Effector memory CD8-positive, alpha-beta T cell (primary cell): ENCODE measurements at regions not wholly inside any gene's neighbourhood (a gene's known extent, or its start where the extent isn't known, plus 50 kb on each side); places are given as distances from the start of the nearest gene placed in this dataset.

ENCODE experiments used
- ATAC-seq: fragments of 150-1000 bp; cut with Tn5 transposase; replicated peaks from 2 replicates; pipeline ENCODE4 v1.10.0; 2021; ENCODE audit warnings: mild to moderate bottlenecking, moderate library complexity
- DNase-seq, 3 experiments: peaks; one replicate each; pipeline ENCODE4 v3.0.0; 2021
- H3K27ac Mint-ChIP-seq, 2 donors: one replicate each; pipeline ENCODE4 v1.8.0; 2022; ENCODE audit warnings: mild to moderate bottlenecking in 2 of 2, mixed read lengths in 2 of 2, moderate library complexity in 2 of 2
- H3K27me3 Mint-ChIP-seq, 2 donors: one replicate each; pipeline ENCODE4 v1.8.0; 2022; ENCODE audit warnings: mixed read lengths in 2 of 2
- H3K36me3 Mint-ChIP-seq: one replicate; pipeline ENCODE4 v1.8.0; 2022; ENCODE audit warnings: mild to moderate bottlenecking, moderate library complexity, mixed read lengths; ENCODE audit not compliant: insufficient read depth
- H3K4me1 Mint-ChIP-seq, 2 donors: one replicate each; pipeline ENCODE4 v1.8.0; 2022; ENCODE audit warnings: low read depth in 2 of 2, mixed read lengths in 2 of 2
- H3K4me3 Mint-ChIP-seq, 2 donors: one replicate each; pipeline ENCODE4 v1.8.0; 2022; ENCODE audit warnings: mild to moderate bottlenecking in 2 of 2, mixed read lengths in 2 of 2, moderate library complexity in 2 of 2
- H3K9me3 Mint-ChIP-seq, 2 donors: one replicate each; pipeline ENCODE4 v1.8.0; 2022; ENCODE audit warnings: mixed read lengths in 2 of 2

GRCh38 chr1:209231476-209232156, 351.9 kb upstream of the CAMK1G start:
- ATAC-seq: no peak

GRCh38 chr1:209232197-209232596, 351.3 kb upstream of the CAMK1G start:
- Mint-ChIP-seq H3K36me3 (no peaks in the 10 kb centered on the region), H3K4me3 (no peak overlapping the region)

More at GRCh38 chr1:209231476-209232156, 351.9 kb upstream of the CAMK1G start:
- H3K27ac Mint-ChIP-seq: no peak overlapping the region
- no peaks in the 10 kb centered on the region for H3K36me3 Mint-ChIP-seq
- peaks cover 0 to 4% of the 10 kb centered on the region in 2 donors for H3K9me3 Mint-ChIP-seq
- peaks cover 5 to 8% of the 10 kb centered on the region in 2 donors for H3K27me3 Mint-ChIP-seq
- no peak for DNase-seq
- no peaks in the 10 kb centered on the region for H3K4me1 Mint-ChIP-seq
- no peak overlapping the region for H3K4me3 Mint-ChIP-seq

DNA sequence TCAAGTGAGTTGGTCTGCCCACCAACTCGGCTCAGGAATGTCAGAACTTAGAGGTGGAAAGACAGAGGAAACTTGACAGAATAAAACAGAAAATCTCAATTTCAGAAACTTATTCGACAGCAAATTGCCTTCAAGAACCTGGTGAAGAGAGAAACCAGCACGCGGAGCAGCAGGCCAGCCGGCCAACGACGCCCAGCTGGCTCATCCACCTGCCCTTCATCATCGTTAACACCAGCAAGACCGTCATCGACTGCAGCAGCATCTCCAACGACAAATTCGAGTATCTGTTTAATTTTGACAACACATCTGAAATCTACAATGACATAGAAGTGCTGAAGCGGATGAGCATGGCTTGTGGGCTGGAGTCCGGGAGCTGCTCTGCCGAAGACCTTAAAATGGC, 350.8 kb upstream of the CAMK1G start:
- no peak for ATAC-seq
- H3K9me3 Mint-ChIP-seq: peaks cover 0 to 4% of the 10 kb centered on the region in 2 donors
- H3K4me3 Mint-ChIP-seq: no peak overlapping the region
- peaks cover 5 to 8% of the 10 kb centered on the region in 2 donors for H3K27me3 Mint-ChIP-seq
- no peaks in the 10 kb centered on the region for H3K36me3 Mint-ChIP-seq
- no peak overlapping the region for H3K27ac Mint-ChIP-seq
- DNase-seq: no peak
- H3K4me1 Mint-ChIP-seq: no peaks in the 10 kb centered on the region

More at GRCh38 chr1:209232197-209232596, 351.3 kb upstream of the CAMK1G start:
- H3K27me3 Mint-ChIP-seq: peaks cover 5 to 8% of the 10 kb centered on the region in 2 donors
- ATAC-seq: no peak
- no peak for DNase-seq
- H3K4me1 Mint-ChIP-seq: no peaks in the 10 kb centered on the region
- peaks cover 0 to 4% of the 10 kb centered on the region in 2 donors for H3K9me3 Mint-ChIP-seq
- H3K27ac Mint-ChIP-seq: no peak overlapping the region

DNA sequence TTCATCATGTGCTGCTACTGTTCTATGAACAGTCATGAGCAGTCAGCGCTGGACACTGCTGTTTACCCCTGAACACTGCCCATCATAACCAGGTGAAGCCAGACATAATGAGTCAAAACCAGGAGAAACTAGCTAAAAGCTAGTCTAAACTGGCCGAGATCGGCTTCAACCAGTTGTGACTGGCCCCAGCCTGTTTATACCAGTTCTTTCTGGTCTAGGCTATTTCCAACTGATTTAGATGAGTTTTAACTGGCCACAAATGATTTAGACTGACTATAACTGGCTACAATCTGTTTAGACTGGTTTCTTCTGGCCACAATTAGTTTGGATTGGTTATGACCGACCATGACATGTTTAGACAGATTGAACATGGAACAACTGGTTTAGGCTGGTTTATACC, 348.3 kb upstream of the CAMK1G start:
- Mint-ChIP-seq H3K36me3 (no peaks in the 10 kb centered on the region), H3K27me3 (peaks cover 5 to 8% of the 10 kb centered on the region in 2 donors), H3K27ac (no peak overlapping the region), H3K4me3 (no peak overlapping the region), H3K4me1 (no peaks in the 10 kb centered on the region), H3K9me3 (peaks cover 0 to 3% of the 10 kb centered on the region in 2 donors)
- DNase-seq (no peak), ATAC-seq (no peak)

- Mint-ChIP-seq H3K27ac (no peak overlapping the region), H3K9me3 (no peaks in the 10 kb centered on the region), H3K36me3 (no peaks in the 10 kb centered on the region), H3K4me3 (no peak overlapping the region), H3K4me1 (no peaks in the 10 kb centered on the region), H3K27me3 (peaks cover 6% of the 10 kb centered on the region in 2 donors)
- DNase-seq: no peak
- ATAC-seq: no peak
Observed at GRCh38 chr1:209238356-209238755, 345.2 kb upstream of the CAMK1G start.

DNA sequence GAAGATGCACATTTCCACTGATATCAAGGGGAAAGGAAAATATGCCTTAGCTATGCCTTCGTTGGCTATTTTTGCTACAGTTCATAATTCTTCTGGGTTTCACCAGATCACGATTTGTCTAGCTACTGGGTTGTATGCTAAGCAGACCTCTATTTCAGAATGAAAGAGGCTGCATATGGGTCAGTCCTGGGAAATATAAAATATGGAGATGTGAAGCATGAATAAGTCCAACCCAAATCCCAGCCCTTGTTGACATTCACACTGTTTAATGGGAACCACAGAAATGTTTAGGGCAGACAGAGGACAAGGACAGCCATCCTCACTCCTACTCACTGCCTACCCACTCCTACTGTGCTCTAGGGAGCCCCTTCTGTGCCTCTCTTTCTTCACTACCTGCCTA, 343.2 kb upstream of the CAMK1G start:
- Mint-ChIP-seq H3K36me3 (no peaks in the 10 kb centered on the region), H3K4me1 (no peaks in the 10 kb centered on the region), H3K27ac (no peak overlapping the region), H3K9me3 (no peaks in the 10 kb centered on the region), H3K27me3 (peaks cover 6 to 12% of the 10 kb centered on the region in 2 donors), H3K4me3 (no peak overlapping the region)
- DNase-seq (no peak), ATAC-seq (no peak)

DNA sequence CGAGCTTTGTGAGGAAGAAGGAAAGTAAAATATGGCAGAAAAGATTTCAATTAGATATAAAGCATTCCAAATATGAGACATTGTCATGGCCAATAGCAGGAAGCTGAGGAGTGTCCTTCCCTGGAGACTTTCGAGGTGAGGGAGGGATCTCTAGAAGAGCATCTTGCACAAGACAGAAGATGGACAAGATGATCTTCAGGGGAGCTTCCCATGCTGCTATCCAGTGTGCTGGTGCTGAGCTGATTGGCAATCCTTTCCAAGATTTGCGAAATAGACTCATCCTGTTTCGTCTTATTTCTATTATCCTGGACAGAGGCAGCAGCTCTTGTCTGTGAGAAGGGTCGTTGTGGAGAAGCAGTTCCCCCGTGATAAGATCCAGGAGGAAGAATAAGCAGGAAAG, 342.0 kb upstream of the CAMK1G start:
- no peak overlapping the region for H3K4me3 Mint-ChIP-seq
- H3K9me3 Mint-ChIP-seq: no peaks in the 10 kb centered on the region
- peaks cover 6 to 16% of the 10 kb centered on the region in 2 donors for H3K27me3 Mint-ChIP-seq
- ATAC-seq (no peak), DNase-seq (no peak)
- H3K27ac Mint-ChIP-seq: no peak overlapping the region
- H3K4me1 Mint-ChIP-seq: no peaks in the 10 kb centered on the region
- H3K36me3 Mint-ChIP-seq: no peaks in the 10 kb centered on the region

- Mint-ChIP-seq H3K36me3 (no peaks in the 10 kb centered on the region), H3K4me3 (no peak overlapping the region), H3K27me3 (peaks cover 0 to 7% of the 10 kb centered on the region in 2 donors), H3K4me1 (no peaks in the 10 kb centered on the region), H3K9me3 (no peaks in the 10 kb centered on the region), H3K27ac (no peak overlapping the region)
- DNase-seq (peak; percentile 9 to 35 (median 35)), ATAC-seq (peak; percentile 37)
Observed at GRCh38 chr1:209248649-209249279, 334.8 kb upstream of the CAMK1G start.

DNA sequence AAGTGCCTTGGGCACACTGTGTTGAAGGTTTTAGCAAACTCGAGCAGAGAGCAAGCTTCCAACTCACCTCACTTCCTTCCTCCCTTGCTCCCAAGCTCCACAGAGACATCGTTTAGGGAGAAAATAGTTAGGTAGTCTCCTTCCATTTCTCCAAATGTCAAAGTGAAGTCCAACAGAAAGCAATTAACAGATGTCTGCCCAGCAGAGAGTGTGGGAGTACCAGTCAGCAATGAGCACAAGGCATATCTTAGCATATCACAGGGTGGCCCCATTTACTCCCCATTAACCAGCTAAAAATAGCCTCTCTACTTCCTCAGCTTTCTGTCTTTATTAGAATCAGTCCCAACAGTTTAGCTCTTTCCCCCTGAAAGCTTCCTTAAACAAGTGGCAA, 334.2 kb upstream of the CAMK1G start:
- H3K27ac Mint-ChIP-seq: no peak overlapping the region
- H3K9me3 Mint-ChIP-seq: no peaks in the 10 kb centered on the region
- no peaks in the 10 kb centered on the region for H3K36me3 Mint-ChIP-seq
- no peaks in the 10 kb centered on the region for H3K4me1 Mint-ChIP-seq
- peaks cover 0 to 7% of the 10 kb centered on the region in 2 donors for H3K27me3 Mint-ChIP-seq
- H3K4me3 Mint-ChIP-seq: no peak overlapping the region
- DNase-seq (no peak), ATAC-seq (no peak)

GRCh38 chr1:209249785-209250440, 333.6 kb upstream of the CAMK1G start:
- H3K27me3 Mint-ChIP-seq: peaks cover 0 to 7% of the 10 kb centered on the region in 2 donors

GRCh38 chr1:209250861-209251636, 332.5 kb upstream of the CAMK1G start:
- H3K9me3 Mint-ChIP-seq: no peaks in the 10 kb centered on the region
- no peaks in the 10 kb centered on the region for H3K36me3 Mint-ChIP-seq
- no peak for DNase-seq
- no peaks in the 10 kb centered on the region for H3K4me1 Mint-ChIP-seq
- no peak for ATAC-seq
- no peak overlapping the region for H3K27ac Mint-ChIP-seq
- H3K4me3 Mint-ChIP-seq: no peak overlapping the region
- H3K27me3 Mint-ChIP-seq: peaks cover 0 to 6% of the 10 kb centered on the region in 2 donors

More at GRCh38 chr1:209249785-209250440, 333.6 kb upstream of the CAMK1G start:
- DNase-seq (no peak), ATAC-seq (no peak)
- Mint-ChIP-seq H3K9me3 (no peaks in the 10 kb centered on the region), H3K27ac (no peak overlapping the region), H3K36me3 (no peaks in the 10 kb centered on the region), H3K4me1 (no peaks in the 10 kb centered on the region), H3K4me3 (no peak overlapping the region)

DNA sequence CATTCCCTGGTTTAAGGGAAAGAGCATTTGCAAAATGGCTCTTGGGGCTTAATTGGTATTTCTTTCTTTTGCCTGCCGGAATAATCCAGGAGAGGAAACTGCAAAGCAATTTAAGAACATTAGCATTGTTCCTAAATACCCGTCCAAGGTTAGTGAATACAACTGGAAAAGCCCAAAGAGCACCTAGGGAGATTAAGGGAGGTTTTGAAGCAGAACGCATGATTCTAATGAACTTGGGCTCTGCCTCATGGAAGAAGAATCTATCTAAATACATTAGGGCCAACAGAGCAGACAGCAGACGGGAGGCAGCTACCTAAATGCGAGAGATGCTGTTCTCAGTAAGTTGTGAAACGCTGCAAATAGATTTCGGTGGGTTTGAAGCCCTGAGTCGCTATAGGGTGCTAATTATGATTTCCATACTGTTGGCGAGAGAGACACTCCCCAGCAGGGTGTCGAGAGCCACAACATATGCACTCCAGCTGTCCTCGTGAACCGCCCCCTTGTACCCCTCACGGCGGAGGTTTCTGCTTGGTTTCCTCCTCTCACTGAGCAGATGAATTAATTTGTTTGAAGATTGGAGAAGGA, 326.7 kb upstream of the CAMK1G start:
- H3K9me3 Mint-ChIP-seq: peaks cover 6% of the 10 kb centered on the region in 2 donors
- H3K4me1 Mint-ChIP-seq: no peaks in the 10 kb centered on the region
- DNase-seq (no peak), ATAC-seq (no peak)
- H3K4me3 Mint-ChIP-seq: no peak overlapping the region
- no peak overlapping the region for H3K27ac Mint-ChIP-seq
- H3K36me3 Mint-ChIP-seq: no peaks in the 10 kb centered on the region
- peaks cover 0 to 6% of the 10 kb centered on the region in 2 donors for H3K27me3 Mint-ChIP-seq

GRCh38 chr1:209257454-209257853, 326.1 kb upstream of the CAMK1G start:
- H3K27ac Mint-ChIP-seq: no peak overlapping the region
- no peak overlapping the region for H3K4me3 Mint-ChIP-seq
- no peaks in the 10 kb centered on the region for H3K4me1 Mint-ChIP-seq
- no peak for ATAC-seq
- peaks cover 0 to 6% of the 10 kb centered on the region in 2 donors for H3K27me3 Mint-ChIP-seq
- DNase-seq: no peak
- peaks cover 6% of the 10 kb centered on the region in 2 donors for H3K9me3 Mint-ChIP-seq
- H3K36me3 Mint-ChIP-seq: no peaks in the 10 kb centered on the region
